Muscle of back (tissue), 3 donors: ENCODE measurements at regions not wholly inside any gene's neighbourhood (a gene's known extent, or its start where the extent isn't known, plus 50 kb on each side); places are given as distances from the start of the nearest gene placed in this dataset.
A peak's percentile ranks its signal among the peaks of the same experiment; 100 is the strongest.

Experiments
- DNase-seq, 3 donors: peaks; one replicate each; pipeline versions ENCODE4 v3.0.0 to v3.0.0-alpha.2; 2013

DNA sequence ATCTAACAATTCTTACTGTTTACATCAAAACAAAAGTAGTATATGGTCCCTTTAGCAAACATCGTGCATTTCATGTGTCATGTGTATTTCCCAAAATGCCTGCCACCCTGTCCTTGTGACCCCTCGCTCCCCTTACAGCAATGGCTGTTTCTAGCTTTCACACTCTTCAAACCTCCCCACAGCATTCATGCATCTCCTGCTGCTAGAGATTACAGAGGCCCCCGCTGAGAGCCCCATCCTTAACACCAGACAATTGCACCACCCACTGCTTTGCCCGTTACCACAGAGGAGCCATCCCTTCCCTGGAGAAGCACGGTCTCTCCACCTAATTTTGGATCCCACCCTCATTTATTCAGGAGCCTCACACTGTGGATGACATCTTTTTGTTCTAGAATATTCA, 149.7 kb upstream of the IRX4 start:
- no peak for DNase-seq

DNA sequence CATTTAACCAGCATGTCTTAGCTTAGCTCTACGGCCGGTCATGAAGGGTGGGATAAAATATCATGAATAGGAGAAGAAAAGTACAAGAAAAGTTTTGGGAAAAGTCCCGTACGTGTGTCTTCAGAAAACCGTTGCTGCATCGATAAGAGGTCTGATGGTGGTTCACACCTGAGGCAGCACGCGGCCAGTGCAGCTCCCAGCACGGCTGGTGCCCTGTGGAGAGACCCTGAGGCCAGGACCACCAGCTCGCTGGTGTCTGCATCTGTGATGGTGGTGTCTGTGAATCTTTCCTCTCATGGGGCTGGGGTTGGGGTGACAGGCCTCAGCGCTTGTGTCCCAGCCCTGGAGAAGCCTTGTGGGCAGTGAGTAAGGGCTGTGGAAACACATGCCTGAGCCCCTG, 148.9 kb upstream of the IRX4 start:
- DNase-seq: no peak

DNA sequence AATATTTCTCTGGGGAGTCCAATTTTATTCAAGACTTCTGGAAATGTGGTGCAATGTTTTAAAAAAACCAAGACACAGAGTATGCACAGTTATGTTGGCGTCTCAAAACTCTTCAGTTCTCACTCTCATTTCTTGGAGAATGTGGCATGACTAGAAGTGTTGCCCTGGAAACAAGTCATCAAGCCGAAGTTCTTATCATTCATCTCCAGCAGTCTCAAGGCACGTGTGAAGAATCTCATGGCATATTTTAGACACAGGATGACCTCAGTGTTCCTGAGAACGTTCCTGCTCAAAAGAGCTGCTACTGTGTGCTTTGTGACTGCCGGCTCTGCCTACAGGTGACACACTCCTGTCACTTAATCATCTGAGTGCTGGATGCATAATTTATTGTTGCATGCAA, 147.4 kb upstream of the IRX4 start:
- DNase-seq: no peak

DNA sequence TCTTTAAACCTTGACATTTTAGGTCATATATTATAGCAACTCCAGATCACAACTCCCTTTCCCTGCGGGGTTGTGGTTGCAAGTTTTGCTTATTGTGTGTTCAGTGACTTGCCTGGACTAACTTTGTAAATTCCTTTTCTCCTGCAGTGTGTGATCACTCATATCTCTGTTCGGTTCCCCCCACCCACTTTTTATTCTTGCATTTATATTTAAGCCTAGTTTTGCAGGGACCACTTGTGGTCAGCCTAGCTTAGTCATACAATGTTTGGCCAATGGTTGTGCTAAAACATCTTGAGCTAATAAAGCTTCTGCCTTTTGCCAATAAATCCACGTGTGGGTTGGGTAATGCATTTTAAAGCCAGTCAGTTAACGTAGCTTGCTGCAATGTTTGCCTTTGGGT, 146.5 kb upstream of the IRX4 start:
- peak in 1 of 3 donors; percentile 45 for DNase-seq

DNA sequence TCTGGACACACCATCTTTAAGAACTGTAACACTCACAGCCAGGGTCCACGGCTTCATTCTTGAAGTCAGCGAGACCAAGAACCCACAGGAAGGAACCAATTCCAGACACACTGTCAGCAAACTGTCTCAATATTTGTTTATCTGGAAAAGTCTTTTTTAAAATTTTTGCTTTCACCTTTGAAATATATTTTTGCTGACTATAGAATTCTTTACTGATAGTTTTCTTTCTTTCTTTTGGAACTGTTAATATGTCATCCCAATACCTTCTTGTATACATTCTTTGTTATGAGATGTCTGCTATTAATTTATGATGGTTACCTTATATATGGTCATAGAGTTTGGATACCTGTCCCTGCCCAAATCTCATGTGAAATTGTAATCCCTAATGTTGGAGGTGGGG, 145.1 kb upstream of the IRX4 start:
- no peak for DNase-seq

DNA sequence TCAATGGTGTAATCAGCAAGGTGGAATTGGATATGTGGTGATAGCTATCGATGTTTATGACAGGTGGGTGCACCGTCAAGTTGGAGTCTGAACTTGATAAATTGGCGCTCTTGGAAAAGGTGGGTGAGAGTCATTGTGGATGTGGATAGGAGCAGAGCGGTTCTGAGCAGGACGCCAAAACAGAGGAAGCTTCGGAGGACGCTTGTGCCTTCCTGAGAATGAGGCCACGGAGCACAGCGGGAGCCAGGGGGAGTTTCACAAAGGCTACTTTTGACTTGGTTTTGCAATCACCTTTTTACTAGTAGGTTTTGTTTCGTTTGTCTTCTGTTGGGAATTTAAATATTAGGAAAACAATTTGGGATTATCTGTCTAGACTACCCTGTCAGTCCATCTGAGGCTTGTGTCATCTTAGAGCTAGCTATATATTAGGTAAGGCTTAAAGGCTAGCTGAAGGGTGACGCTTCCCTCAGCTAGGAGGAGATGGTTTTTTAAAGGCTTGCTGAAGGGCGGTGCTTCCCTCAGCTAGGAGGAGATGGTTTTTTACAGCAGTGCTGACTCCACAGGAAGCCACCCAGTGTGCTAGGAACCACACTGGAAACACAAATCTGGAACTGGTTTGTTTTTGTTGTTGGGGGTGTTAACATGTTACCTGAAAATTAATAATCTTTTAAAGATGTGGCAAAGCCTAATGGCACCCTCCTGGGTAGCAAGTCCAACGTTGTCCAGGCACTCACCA, 142.4 kb upstream of the IRX4 start:
- no peak for DNase-seq

DNA sequence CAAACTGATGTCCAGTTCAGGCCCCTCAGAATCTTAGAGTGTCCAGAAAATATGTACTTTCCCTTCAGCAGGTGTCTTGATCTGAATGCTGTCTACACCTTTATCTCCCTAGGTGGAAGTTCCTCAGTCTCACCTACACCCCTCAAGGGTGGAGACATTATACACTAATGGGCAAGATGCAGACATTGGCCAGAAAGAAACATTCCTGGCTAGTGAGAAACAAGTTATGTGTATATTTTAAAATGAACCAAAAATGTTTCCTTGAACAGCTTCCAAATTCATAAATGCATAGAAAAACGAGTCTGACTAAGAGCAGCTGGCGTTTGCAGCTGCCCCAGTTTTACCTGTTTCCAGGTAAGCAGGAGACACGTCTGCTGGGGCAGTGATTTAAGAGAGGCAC, 140.5 kb upstream of the IRX4 start:
- DNase-seq: no peak

DNA sequence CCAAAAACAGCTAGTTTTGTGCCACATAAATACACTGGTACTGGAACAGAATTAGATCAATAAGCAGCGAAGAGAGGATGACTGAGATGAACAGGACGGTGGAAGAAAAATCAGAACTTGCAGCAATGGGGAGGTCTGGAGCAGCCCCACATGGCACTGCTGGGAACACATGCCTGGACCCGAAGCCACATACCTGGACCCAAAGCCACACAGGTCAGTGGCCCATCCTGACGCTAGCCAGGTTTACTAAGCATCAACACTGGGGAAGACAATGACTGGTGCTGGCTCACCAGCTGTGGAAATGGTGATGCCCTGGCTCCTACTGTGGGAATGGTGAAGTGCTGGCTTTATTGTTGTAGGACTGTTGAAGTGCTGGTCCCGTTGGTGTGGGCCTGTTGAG, 139.7 kb upstream of the IRX4 start:
- no peak for DNase-seq

DNA sequence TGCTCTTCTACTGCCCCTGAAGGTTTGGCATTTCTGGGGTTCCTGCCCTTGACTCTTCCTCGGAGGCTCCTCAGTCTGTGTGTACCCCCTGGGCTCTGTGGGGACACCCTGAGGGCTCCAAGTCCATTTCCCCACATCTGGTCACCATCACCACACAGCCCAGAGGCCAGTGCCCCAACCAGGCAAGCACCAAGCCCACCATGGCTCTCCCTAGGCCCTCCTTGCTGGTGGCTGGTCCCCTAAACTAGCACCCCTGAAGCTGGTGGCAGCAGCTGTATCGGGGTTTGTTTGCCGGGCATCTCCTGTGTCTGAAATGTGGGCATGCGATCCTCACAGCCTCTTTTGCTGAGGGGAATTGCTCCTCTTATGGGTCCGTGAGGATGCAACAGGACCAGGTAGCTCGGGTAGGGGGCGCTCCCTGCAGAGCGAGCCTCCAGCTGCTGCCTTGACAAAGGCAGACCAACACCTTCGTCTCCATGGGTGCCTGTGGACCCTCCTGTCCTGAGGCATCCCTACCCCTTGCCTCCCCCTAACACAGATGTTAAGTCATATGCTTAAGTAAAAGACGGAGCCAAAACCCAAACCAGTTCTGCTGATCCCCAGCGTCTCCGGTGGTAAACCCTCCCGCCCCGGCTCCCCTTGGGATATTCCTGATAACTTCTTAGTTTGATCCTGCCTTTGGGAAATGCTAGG, 138.9 kb upstream of the IRX4 start:
- no peak for DNase-seq

DNA sequence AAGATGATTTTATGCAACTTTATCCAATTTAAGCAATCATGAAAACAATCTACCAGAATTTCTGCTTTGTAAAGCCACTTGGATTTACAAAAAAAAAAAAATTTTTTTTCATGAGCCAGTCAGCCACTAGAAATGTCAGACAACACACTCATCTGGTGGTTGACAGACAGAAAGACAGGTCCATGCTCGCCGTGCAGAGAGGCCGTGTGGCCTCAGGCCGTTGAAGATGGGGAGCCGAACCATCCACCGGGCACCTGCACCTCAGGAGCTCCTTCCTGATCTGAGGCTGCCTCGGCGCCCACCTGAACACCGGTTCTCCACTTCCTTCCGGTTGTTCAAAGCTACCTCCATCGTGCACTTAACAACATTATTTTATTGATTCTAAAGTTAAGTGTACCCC, 138.0 kb upstream of the IRX4 start:
- DNase-seq: no peak

DNA sequence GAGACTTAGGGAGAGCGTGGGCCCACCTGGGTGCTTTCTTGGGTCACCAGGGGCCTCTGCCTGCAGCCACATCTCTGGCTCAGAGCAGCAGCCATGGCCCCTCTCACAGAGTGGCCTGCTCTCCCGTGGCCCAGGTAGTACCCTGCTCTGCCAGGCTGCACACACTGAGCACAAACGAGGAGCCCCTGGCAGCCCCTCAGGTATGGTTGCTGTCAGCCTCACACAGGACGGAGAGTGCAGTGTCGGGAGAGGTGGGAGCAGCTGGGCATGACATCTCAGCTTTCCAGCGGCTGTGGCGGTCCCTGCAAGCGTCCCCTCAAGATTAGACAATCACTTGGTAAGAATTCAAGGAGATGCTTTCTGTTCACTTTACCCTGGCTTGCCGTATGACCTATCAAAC, 137.0 kb upstream of the IRX4 start:
- DNase-seq: no peak

DNA sequence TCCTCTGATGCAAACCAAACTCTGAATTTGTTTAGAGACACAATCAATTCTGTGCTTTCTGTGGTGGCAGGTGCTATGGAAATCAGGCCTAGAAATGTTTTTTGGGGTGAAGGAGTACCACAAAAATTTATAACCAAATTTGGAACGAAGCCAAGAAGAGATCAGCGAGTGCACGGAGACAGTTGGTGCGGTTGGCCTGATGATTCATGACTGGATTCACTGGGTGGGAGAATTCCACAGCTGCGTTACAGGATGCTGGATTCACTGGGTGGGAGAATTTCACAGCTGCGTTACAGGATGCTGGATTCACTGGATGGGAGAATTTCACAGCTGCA, 135.6 kb upstream of the IRX4 start:
- DNase-seq: no peak

DNA sequence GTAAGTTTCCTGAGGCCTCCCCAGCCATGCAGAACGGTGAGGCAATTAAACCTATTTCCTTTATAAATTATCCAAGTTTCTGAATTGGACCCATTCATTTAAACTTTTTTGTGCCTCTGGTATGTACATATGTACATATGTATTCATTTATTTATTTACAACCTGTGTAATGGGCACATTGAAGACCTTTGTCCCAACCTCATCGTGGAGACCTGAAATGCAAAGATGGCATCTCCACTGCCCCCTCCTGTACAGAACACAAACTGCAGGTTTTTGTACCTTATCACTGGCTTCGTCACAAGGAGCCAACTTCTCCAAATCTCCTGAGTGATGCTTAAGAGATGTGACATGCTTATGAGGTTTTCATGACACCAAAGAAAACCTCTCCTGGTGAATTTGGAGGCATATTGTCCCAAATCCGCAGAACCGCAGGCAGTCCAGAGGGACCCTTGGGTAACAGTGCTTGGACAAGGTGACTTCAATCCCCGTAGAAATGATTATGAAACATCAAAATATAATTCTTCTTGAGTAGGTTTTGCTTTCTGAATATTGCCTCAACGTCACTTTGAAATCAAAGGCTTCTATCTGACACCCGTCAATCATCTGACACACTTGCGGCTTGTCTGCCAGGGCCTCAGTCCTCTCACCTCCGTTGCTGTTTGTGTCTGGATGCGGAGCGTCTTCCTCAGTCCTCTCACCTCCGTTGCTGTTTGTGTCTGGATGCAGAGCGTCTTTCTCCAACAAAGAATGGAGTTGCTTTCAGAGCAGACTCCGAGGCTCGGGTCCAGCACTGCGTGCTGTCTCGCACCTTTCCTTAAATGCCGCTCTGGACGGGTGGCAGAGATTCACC, 135.0 kb upstream of the IRX4 start:
- DNase-seq: no peak

DNA sequence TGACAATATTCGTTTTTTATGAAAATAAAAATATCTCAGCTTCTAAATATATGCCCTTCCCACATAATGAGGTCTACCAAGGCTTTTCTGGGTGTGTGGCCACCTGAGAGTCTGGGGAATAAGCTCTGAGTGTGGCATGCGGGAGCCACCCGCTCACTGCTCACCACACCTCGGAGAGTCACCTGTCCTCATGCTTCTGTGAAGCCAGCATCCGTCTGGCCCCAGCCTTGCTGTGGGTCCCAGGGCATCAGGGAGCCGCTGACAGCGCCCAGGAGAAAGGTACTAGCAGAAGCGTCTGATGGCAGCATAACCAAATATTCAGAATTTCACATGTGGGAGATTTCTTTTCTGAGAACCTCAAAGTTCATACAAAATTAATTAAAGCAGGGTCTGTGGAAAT, 133.2 kb upstream of the IRX4 start:
- no peak for DNase-seq

DNA sequence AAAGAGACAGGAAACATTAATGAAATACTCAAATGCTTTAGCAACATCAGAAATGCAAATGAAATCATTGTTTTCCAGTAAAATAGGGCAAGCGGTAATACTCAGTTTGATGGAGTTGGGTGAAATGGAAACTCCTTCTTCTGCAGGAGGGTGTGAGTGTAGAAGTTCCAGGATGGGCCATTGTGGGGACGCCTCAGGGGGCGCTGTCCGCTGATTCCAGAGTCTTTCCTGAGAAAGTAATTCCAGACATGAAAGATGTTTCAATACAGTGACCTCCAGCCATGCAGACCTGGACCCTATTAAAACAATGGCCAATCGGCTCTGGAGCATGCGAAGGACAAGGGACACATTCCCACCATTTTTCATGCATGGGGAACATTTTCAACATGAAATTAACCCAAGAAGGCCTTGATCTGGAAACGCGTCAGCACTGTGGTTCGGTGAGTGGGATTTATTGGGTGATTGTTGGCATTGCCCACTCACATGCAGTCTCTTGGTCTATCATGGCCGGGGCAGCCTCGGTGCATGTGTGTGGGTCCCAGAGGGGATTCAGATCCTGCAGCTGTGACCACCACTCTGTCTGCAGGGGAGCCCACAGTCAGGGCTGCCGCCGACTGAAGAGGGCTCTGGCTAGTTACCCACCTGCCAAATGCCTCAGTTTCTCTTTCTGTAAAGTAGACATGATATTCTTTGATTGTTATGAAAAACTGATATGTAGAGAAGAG, 132.6 kb upstream of the IRX4 start:
- DNase-seq: no peak

DNA sequence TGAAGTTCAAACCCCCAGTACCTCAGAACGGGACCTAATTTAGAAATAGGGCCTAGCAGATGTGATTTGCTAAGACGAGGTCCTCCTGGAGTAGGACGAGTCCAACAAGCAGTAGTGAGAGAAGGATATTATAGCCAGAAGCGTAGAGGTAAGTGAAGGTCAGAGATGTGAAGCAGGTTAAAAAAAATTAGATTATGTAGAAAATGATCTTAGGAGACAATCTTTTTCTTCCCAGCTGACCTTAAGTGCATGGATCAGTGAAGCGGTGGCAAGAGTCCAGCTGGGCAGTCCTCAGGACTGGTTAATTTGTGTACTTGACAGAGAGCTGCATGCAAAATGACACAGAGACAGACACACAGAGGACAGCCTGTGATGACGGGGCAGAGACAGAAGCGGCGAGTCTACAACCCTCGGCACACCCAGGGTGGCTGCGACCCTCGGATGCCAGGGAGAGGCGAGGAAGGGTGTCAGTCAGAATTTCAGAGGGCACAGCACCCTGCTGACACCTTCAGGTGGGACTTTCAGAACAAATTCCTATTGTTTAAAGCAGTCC, 131.4 kb upstream of the IRX4 start:
- DNase-seq: no peak

DNA sequence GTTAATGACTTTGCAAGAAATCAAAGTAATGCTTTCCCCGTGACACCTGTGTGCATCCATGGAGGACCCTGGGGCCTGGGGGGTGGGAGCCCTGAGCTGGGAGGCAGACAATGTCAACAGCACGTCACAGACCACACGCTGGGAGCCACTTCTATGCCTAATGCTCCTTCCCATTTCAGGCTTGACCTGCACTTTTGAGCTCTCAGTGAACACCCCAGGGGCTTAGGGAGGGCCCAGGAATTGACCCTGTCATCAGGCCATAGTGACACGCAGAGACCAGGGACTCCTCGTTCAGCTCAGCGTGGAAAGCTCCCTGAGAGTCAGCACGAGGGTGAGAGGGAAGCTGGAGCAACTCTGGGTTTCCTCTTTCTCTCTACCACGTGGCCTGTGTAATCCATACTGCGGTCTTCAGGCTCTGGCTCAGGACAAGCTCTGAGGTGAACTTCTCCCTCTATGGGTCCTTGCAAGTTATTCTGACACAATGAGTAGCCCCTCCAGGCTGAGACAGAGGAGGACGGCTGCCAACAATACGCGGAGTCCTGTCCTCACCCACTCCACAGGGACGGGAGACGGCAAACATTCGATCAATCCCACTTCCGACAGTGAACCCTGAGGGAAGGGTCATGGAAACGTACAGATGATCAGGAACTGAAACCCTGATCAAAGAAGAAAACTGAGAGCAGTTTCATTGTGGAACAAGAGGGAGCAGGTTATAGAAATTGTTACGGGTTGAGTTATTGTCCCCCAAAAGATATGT, 130.8 kb upstream of the IRX4 start:
- DNase-seq: no peak

DNA sequence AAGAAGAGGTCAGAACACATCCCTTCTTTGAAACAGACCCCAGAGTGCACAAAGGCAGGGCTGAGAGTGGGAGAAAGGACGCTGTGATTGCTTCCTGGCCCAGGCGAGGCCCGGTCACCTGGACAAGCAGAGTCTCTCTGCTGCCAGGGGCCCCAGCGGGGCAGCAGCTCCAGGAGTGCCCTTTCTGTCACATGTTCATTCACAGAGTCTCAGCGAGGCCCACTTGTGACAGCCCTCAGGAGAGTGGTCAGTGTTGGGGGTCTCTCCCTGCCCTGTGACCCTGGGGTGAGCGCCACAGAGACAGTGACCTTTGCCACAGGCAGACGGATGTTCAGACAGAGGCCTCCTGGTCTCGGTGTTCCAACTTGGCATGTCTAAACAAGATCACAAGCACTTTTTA, 130.2 kb upstream of the IRX4 start:
- DNase-seq: no peak

DNA sequence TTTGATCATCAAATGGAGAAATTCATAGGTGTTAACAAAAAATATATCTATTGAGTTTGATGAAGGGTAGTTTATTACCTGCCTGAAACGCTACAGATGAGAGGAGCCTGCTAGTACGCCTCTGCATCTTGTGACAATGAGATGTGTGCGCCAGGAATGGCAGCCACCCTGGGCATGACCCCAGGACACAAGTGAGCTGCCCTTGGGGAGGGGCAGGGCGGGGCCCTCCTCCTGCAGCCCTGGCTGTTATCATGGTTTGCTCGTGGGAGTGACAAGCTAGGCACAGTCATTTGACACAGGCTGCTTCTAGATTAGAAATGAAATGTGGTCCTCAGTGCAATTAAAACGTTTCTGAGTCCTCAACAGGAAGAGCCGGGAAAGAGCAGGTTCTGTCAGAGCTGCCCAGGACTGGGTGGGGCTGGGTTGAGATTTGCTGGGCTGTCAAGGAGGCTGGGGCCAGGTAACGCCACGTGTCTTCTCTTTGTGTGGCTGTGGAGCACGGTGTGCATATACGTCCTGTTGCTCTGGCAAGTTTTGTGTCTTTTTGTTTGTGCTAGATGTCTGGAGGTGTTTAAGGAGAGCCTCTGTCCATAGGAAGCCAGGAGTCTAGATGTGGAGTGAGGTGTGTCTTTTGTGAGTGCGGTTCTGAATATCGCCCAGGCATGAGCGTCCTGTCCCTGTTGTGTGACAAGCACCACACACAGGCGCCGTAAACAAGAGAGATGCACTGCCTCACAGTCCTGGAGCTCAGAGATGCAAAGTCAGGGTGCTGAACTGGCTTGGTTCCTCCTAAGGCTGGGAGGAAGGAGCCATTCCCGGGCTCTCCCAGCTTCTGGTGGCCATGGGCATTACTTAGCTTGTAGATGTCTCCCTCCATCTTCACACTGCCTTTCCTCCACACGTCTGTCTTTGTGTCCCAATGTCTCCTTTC, 129.0 kb upstream of the IRX4 start:
- DNase-seq: no peak

DNA sequence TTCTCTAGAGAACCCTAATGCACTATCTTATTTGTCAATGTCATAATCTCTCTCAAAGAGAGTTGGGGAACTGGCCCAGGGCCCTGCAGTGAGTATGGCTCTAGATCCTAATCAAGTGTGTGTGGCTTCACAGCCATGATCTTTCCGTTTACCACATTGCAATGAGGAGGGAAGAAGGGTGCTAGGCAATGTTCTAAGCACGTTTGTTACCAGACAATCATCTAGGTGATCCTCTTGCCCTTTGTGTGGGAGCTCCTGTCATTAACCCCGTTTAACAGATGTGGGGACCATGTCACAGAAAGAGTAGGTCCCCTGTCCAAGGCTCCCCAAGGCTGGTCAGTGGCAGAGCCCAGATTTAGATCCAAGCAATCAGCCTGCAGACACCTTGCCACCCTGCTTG, 128.2 kb upstream of the IRX4 start:
- DNase-seq: no peak
